GM23338 (cell line): ENCODE measurements at regions not wholly inside any gene's neighbourhood (a gene's known extent, or its start where the extent isn't known, plus 50 kb on each side); places are given as distances from the start of the nearest gene placed in this dataset.

Source experiments
- ATAC-seq: fragments of 200-7000 bp; cut with Tn5 transposase; 3 replicates; pipeline ENCODE4 v1.9.1; 2020
- DNase-seq: peaks from one replicate; pipeline ENCODE4 v3.0.0-alpha.2; 2015; ENCODE audit warnings: low spot score
- H2AFZ ChIP-seq: fragments of 200-600 bp; sonication (generic); 2 replicates; pipeline ENCODE4 v1.8.0; 2016; ENCODE audit warnings: antibody characterized with exemption, mild to moderate bottlenecking, moderate library complexity
- H3F3A ChIP-seq: fragments of 200-600 bp; sonication (generic); replicated peaks from 2 replicates; pipeline ENCODE4 v1.8.0; 2017; ENCODE audit warnings: antibody characterized with exemption, mixed run types, low read depth
- H3K27ac ChIP-seq: fragments of 200-600 bp; sonication (generic); 2 replicates; pipeline ENCODE4 v1.6.1; 2016; ENCODE audit warnings: low read depth
- H3K27me3 ChIP-seq: fragments of 200-600 bp; sonication (generic); 2 replicates; pipeline ENCODE4 v1.8.0; 2016; ENCODE audit warnings: mild to moderate bottlenecking, mixed run types, moderate library complexity; ENCODE audit not compliant: insufficient read depth
- H3K36me3 ChIP-seq: fragments of 200-600 bp; sonication (generic); 2 replicates; pipeline ENCODE4 v1.8.0; 2016; ENCODE audit warnings: mild to moderate bottlenecking; ENCODE audit not compliant: insufficient read depth
- H3K4me1 ChIP-seq: fragments of 200-600 bp; sonication (generic); 2 replicates; pipeline ENCODE4 v1.8.0; 2016; ENCODE audit warnings: mild to moderate bottlenecking, moderate library complexity; ENCODE audit not compliant: insufficient read depth
- H3K4me2 ChIP-seq: fragments of 200-600 bp; sonication (generic); 2 replicates; pipeline ENCODE4 v1.7.1; 2017; ENCODE audit warnings: mixed run types
- H3K4me3 ChIP-seq: fragments of 200-600 bp; sonication (generic); 2 replicates; pipeline ENCODE4 v1.6.1; 2016; ENCODE audit warnings: mixed run types
- H3K79me2 ChIP-seq: fragments of 200-600 bp; sonication (generic); replicated peaks from 2 replicates; pipeline ENCODE4 v1.8.0; 2017; ENCODE audit warnings: mild to moderate bottlenecking; ENCODE audit not compliant: insufficient read depth
- H3K9me2 ChIP-seq: fragments of 200-600 bp; sonication (generic); 2 replicates; pipeline ENCODE4 v1.8.0; 2017; ENCODE audit not compliant: insufficient read depth
- H4K20me1 ChIP-seq: fragments of 200-600 bp; sonication (generic); replicated peaks from 2 replicates; pipeline ENCODE4 v1.8.0; 2017; ENCODE audit warnings: mild to moderate bottlenecking; ENCODE audit not compliant: insufficient read depth
- H3K27ac Mint-ChIP-seq: 2 replicates; pipeline ENCODE4 v1.8.0; 2020; ENCODE audit warnings: inconsistent platforms, mild to moderate bottlenecking, moderate library complexity, mixed read lengths
- H3K27me3 Mint-ChIP-seq: 3 replicates; pipeline ENCODE4 v1.8.0; 2022; ENCODE audit warnings: low read depth, mild to moderate bottlenecking, moderate library complexity, mixed read lengths, inconsistent platforms; ENCODE audit not compliant: insufficient read depth, poor library complexity
- H3K36me3 Mint-ChIP-seq: 3 replicates; pipeline ENCODE4 v1.8.0; 2021; ENCODE audit warnings: low read depth, mild to moderate bottlenecking, inconsistent platforms, moderate library complexity, mixed read lengths
- H3K4me1 Mint-ChIP-seq: 3 replicates; pipeline ENCODE4 v1.8.0; 2020; ENCODE audit warnings: mild to moderate bottlenecking, inconsistent platforms, mixed read lengths
- H3K4me3 Mint-ChIP-seq: 3 replicates; pipeline ENCODE4 v1.8.0; 2021; ENCODE audit warnings: moderate library complexity, mild to moderate bottlenecking, inconsistent platforms, mixed read lengths
- H3K9me3 Mint-ChIP-seq: 3 replicates; pipeline ENCODE4 v1.8.0; 2020; ENCODE audit warnings: moderate library complexity, mild to moderate bottlenecking, inconsistent platforms, mixed read lengths
- CREB1 ChIP-seq: fragments of 250-450 bp; sonication (Bioruptor Pico); IDR thresholded peaks from 2 replicates; pipeline ENCODE4 v1.5.0; 2020; ENCODE audit warnings: low read depth, mild to moderate bottlenecking, moderate library complexity
- NANOG ChIP-seq: IDR thresholded peaks from 2 replicates; pipeline ENCODE4 v1.6.1; 2016; ENCODE audit warnings: antibody characterized with exemption, borderline replicate concordance
- STAT1 ChIP-seq: IDR thresholded peaks from one replicate; pipeline ENCODE4 v1.6.1; 2016; ENCODE audit warnings: antibody characterized with exemption; ENCODE audit not compliant: unreplicated experiment
- ZNF114 ChIP-seq: fragments of 250-450 bp; sonication (Bioruptor Pico); IDR thresholded peaks from 2 replicates; pipeline ENCODE4 v1.5.0; 2020; ENCODE audit warnings: mild to moderate bottlenecking, moderate library complexity
- ZNF331 ChIP-seq: fragments of 250-450 bp; sonication (Bioruptor Pico); IDR thresholded peaks from 2 replicates; pipeline ENCODE4 v1.5.0; 2020; ENCODE audit warnings: low read depth, mild to moderate bottlenecking, moderate library complexity
- TF ChIP-seq, protein P1 (sequence below): fragments of 250-450 bp; sonication (Bioruptor Pico); IDR thresholded peaks from 2 replicates; pipeline ENCODE4 v1.5.0; 2020; ENCODE audit warnings: mild to moderate bottlenecking, moderate library complexity
- TF ChIP-seq, protein P2 (sequence below): IDR thresholded peaks from one replicate; pipeline ENCODE4 v1.6.1; 2018; ENCODE audit warnings: antibody characterized with exemption; ENCODE audit not compliant: unreplicated experiment

DNA sequence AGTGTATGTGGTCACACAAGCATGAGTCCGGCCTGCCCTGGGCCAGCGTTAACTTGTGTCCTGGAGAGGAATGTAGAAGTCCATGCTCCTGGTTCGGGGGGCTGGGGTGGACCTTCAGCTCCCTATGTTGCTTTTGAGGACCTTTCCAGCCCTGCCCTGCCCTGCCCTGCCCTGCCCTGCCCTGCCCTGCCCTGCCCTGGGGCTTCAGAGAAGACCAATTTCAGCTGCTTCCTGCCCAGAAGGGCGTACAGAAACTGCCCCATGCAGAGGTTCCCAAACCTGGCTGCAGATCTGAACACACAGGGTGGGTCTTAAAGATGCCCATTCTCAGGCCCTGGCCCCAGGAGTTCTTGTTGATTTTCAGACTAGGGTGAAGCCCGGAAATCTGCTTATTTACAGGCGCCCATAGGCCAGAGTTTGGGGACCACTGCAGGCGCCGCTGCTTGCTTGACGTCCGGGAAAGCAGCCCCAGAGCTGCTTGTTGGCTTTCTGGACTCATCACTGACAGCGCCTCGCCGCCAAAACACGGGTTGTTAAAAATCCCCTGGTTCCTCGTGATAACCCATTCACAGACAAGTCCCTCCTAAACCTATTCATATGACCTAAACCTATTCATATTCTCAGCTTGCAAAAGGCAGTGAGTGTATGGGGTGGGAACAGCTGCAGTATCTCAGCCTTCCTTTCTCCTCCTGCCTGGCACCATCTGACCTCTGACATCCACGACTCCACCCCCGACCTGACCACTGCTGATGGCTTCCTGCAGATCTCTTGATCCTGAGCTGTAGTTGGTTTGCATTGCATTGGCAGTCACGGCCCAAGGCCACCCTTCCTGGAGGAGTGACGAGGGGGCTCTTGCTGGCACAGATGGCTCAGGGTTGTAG is 198.3 kb downstream of the GLI2 start (continued):
- TF ChIP-seq, protein P1, sequence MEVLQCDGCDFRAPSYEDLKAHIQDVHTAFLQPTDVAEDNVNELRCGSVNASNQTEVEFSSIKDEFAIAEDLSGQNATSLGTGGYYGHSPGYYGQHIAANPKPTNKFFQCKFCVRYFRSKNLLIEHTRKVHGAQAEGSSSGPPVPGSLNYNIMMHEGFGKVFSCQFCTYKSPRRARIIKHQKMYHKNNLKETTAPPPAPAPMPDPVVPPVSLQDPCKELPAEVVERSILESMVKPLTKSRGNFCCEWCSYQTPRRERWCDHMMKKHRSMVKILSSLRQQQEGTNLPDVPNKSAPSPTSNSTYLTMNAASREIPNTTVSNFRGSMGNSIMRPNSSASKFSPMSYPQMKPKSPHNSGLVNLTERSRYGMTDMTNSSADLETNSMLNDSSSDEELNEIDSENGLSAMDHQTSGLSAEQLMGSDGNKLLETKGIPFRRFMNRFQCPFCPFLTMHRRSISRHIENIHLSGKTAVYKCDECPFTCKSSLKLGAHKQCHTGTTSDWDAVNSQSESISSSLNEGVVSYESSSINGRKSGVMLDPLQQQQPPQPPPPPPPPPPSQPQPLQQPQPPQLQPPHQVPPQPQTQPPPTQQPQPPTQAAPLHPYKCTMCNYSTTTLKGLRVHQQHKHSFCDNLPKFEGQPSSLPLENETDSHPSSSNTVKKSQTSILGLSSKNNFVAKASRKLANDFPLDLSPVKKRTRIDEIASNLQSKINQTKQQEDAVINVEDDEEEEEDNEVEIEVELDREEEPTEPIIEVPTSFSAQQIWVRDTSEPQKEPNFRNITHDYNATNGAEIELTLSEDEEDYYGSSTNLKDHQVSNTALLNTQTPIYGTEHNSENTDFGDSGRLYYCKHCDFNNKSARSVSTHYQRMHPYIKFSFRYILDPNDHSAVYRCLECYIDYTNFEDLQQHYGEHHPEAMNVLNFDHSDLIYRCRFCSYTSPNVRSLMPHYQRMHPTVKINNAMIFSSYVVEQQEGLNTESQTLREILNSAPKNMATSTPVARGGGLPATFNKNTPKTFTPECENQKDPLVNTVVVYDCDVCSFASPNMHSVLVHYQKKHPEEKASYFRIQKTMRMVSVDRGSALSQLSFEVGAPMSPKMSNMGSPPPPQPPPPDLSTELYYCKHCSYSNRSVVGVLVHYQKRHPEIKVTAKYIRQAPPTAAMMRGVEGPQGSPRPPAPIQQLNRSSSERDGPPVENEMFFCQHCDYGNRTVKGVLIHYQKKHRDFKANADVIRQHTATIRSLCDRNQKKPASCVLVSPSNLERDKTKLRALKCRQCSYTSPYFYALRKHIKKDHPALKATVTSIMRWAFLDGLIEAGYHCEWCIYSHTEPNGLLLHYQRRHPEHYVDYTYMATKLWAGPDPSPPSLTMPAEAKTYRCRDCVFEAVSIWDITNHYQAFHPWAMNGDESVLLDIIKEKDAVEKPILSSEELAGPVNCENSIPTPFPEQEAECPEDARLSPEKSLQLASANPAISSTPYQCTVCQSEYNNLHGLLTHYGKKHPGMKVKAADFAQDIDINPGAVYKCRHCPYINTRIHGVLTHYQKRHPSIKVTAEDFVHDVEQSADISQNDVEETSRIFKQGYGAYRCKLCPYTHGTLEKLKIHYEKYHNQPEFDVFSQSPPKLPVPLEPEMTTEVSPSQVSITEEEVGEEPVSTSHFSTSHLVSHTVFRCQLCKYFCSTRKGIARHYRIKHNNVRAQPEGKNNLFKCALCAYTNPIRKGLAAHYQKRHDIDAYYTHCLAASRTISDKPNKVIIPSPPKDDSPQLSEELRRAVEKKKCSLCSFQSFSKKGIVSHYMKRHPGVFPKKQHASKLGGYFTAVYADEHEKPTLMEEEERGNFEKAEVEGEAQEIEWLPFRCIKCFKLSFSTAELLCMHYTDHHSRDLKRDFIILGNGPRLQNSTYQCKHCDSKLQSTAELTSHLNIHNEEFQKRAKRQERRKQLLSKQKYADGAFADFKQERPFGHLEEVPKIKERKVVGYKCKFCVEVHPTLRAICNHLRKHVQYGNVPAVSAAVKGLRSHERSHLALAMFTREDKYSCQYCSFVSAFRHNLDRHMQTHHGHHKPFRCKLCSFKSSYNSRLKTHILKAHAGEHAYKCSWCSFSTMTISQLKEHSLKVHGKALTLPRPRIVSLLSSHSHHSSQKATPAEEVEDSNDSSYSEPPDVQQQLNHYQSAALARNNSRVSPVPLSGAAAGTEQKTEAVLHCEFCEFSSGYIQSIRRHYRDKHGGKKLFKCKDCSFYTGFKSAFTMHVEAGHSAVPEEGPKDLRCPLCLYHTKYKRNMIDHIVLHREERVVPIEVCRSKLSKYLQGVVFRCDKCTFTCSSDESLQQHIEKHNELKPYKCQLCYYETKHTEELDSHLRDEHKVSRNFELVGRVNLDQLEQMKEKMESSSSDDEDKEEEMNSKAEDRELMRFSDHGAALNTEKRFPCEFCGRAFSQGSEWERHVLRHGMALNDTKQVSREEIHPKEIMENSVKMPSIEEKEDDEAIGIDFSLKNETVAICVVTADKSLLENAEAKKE (CRISPR knock-in tag): no peak

DNA sequence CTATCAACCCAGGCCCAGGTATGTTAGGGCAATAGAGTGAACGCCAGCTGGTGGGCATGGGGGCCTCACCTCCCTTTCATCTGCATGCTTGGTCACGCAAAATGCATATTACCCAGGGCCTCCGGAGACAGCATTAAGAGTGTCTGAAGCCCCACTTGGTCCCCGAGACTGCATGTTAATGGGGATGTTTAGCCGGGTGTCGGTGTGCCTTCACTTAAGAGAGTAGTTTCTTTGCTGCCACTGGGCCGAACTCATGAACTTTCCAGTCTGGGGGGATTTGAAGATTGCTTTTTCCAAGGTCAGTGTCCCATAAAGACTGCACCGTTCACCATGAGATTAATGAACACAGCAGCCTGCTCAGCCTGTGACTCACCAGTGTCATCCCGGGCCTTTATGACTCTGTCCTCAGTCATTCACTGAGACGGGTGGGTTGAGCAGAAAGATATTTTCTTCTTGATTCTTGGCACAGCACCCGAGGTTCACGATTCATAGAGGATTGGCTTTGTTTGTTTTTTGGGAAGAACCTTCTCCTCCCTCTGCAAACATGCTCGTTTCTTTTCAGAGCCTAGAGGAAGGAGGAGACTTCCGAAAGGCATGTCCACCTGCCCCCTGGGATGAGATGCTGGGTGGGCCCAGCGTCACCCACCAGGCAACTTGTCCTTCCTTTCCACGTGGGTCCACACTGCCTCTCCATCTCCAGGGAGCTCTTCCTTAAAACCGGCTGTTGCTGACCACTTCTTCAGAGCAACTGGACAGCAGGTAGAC is 199.1 kb downstream of the GLI2 start:
- H3K27me3 ChIP-seq: no peaks in the 10 kb centered on the region
- peaks cover 38% of the 10 kb centered on the region for H3K79me2 ChIP-seq
- H2AFZ ChIP-seq: no peak overlapping the region
- peaks cover 10% of the 10 kb centered on the region for H3K4me1 ChIP-seq
- H4K20me1 ChIP-seq: peaks cover 35% of the 10 kb centered on the region
- Mint-ChIP-seq H3K4me3 (no peak overlapping the region), H3K4me1 (peaks cover 31% of the 10 kb centered on the region), H3K27me3 (peaks cover 9% of the 10 kb centered on the region), H3K27ac (no peak overlapping the region), H3K9me3 (no peaks in the 10 kb centered on the region; the same call in 2 of the 3 replicates), H3K36me3 (peaks cover 28% of the 10 kb centered on the region)
- no peak overlapping the region for H3K27ac ChIP-seq
- DNase-seq (no peak), ATAC-seq (no peak)
- H3F3A ChIP-seq: no peaks in the 10 kb centered on the region; the same call in 1 of the 2 replicates
- no peak overlapping the region for H3K4me3 ChIP-seq
- no peak overlapping the region for H3K4me2 ChIP-seq
- no peaks in the 10 kb centered on the region for H3K36me3 ChIP-seq
- no peaks in the 10 kb centered on the region for H3K9me2 ChIP-seq
- TF ChIP-seq CREB1 (CRISPR knock-in tag): no peak
- TF ChIP-seq, protein P2, sequence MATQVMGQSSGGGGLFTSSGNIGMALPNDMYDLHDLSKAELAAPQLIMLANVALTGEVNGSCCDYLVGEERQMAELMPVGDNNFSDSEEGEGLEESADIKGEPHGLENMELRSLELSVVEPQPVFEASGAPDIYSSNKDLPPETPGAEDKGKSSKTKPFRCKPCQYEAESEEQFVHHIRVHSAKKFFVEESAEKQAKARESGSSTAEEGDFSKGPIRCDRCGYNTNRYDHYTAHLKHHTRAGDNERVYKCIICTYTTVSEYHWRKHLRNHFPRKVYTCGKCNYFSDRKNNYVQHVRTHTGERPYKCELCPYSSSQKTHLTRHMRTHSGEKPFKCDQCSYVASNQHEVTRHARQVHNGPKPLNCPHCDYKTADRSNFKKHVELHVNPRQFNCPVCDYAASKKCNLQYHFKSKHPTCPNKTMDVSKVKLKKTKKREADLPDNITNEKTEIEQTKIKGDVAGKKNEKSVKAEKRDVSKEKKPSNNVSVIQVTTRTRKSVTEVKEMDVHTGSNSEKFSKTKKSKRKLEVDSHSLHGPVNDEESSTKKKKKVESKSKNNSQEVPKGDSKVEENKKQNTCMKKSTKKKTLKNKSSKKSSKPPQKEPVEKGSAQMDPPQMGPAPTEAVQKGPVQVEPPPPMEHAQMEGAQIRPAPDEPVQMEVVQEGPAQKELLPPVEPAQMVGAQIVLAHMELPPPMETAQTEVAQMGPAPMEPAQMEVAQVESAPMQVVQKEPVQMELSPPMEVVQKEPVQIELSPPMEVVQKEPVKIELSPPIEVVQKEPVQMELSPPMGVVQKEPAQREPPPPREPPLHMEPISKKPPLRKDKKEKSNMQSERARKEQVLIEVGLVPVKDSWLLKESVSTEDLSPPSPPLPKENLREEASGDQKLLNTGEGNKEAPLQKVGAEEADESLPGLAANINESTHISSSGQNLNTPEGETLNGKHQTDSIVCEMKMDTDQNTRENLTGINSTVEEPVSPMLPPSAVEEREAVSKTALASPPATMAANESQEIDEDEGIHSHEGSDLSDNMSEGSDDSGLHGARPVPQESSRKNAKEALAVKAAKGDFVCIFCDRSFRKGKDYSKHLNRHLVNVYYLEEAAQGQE: no peak
- no peak for TF ChIP-seq NANOG
- TF ChIP-seq ZNF331: no peak
- no peak for TF ChIP-seq STAT1
- no peak for TF ChIP-seq ZNF114 (CRISPR knock-in tag)
